CD4-positive, alpha-beta T cell (primary cell): ENCODE measurements at regions not wholly inside any gene's neighbourhood (a gene's known extent, or its start where the extent isn't known, plus 50 kb on each side); places are given as distances from the start of the nearest gene placed in this dataset.

Experiments used
- ATAC-seq: fragments of 200-7000 bp; cut with Tn5 transposase; one replicate; pipeline ENCODE4 v1.10.0; 2022; ENCODE audit warnings: mild to moderate bottlenecking; ENCODE audit not compliant: poor library complexity
- CTCF ChIA-PET: fragments of 350-600 bp; sonication (Branson Sonifier 250); formaldehyde crosslinking; loops from one replicate; lab custom pipeline; 2021; ENCODE audit warnings: antibody characterized with exemption, inconsistent platforms; lab: Charles Lee
- POLR2A ChIA-PET: fragments of 350-600 bp; sonication (Branson Sonifier 250); formaldehyde crosslinking; loops from one replicate; lab custom pipeline; 2021; ENCODE audit warnings: antibody characterized with exemption, inconsistent platforms; lab: Charles Lee
- DNase-seq, 14 experiments: peaks; one replicate each; pipeline ENCODE4 v3.0.0-alpha.2; 2013 to 2020; ENCODE audit warnings: mixed read lengths in 2 of 14
- H3K27ac ChIP-seq, 2 donors: one replicate each; pipeline versions ENCODE4 v1.5.1 to v1.7.0; 2013; ENCODE audit warnings: low read length in 2 of 2, low read depth in 1 of 2, mild to moderate bottlenecking in 1 of 2
- H3K27me3 ChIP-seq, 2 experiments: 1 replicate in 1 of 2; 2 replicates in 1 of 2; pipeline versions ENCODE4 v1.6.1 to v1.7.0; 2013; ENCODE audit warnings: low read length in 2 of 2, control low read depth in 1 of 2, mild to moderate bottlenecking in 1 of 2, moderate library complexity in 1 of 2; ENCODE audit not compliant: insufficient read depth in 2 of 2, control insufficient read depth in 1 of 2
- H3K36me3 ChIP-seq: one replicate; pipeline ENCODE4 v1.6.1; 2013; ENCODE audit warnings: low read length, control low read depth; ENCODE audit not compliant: insufficient read depth
- H3K4me1 ChIP-seq: one replicate; pipeline ENCODE4 v1.6.1; 2013; ENCODE audit warnings: low read length, control low read depth; ENCODE audit not compliant: insufficient read depth
- H3K4me3 ChIP-seq: one replicate; pipeline ENCODE4 v1.5.1; 2013; ENCODE audit warnings: mild to moderate bottlenecking, low read length, moderate library complexity
- H3K9me3 ChIP-seq, 2 experiments: 1 replicate in 1 of 2; 2 replicates in 1 of 2; pipeline versions ENCODE4 v1.6.1 to v1.7.0; 2013; ENCODE audit warnings: low read length in 2 of 2, mild to moderate bottlenecking in 2 of 2, control low read depth in 1 of 2, moderate library complexity in 1 of 2; ENCODE audit not compliant: control insufficient read depth in 1 of 2, insufficient read depth in 1 of 2
- H3K27ac Mint-ChIP-seq: one replicate; pipeline ENCODE4 v1.8.0; 2020; ENCODE audit warnings: mixed read lengths
- H3K27me3 Mint-ChIP-seq: one replicate; pipeline ENCODE4 v1.8.0; 2021; ENCODE audit warnings: mixed read lengths
- H3K36me3 Mint-ChIP-seq: one replicate; pipeline ENCODE4 v1.8.0; 2021; ENCODE audit warnings: low read depth, mixed read lengths
- H3K4me1 Mint-ChIP-seq: one replicate; pipeline ENCODE4 v1.8.0; 2021; ENCODE audit warnings: low read depth, mixed read lengths
- H3K4me3 Mint-ChIP-seq: one replicate; pipeline ENCODE4 v1.8.0; 2020; ENCODE audit warnings: mild to moderate bottlenecking, mixed read lengths
- H3K9me3 Mint-ChIP-seq: one replicate; pipeline ENCODE4 v1.8.0; 2020; ENCODE audit warnings: mixed read lengths
- CTCF ChIP-seq: fragments of 200-600 bp; IDR thresholded peaks from one replicate; pipeline ENCODE4 v1.8.0; 2022; ENCODE audit warnings: antibody characterized with exemption, mild to moderate bottlenecking
- intact Hi-C, 2 experiments: fragments of 100-400 bp; cut with DNase I in 1 of 2; cut with micrococcal nuclease in 1 of 2; formaldehyde crosslinking; loops; one replicate each; pipeline versions ENCODE4 v1.15.1 to v1.9.0; 2023 to 2025; cut with DNase I, micrococcal nuclease

DNA sequence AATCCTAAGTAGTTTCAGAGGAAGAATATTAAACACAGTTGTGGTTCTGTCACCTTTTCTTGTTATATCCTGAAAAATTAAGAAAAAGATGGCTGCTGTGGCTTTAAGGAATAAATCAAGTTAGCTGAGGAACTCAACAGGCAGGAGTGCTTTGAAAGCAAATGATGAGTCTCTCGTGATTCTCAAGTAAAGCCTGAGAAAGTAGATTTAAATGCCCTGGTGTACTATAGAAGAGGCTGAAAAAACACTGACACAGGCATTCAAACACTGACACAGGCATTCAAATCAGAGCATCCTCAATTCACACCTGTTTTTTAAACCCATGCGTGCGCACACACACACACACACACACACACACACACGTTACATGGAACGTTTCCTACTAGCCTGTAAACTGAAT, 218.6 kb downstream of the OGFRL1 start:
- no peaks in the 10 kb centered on the region for H3K9me3 ChIP-seq

DNA sequence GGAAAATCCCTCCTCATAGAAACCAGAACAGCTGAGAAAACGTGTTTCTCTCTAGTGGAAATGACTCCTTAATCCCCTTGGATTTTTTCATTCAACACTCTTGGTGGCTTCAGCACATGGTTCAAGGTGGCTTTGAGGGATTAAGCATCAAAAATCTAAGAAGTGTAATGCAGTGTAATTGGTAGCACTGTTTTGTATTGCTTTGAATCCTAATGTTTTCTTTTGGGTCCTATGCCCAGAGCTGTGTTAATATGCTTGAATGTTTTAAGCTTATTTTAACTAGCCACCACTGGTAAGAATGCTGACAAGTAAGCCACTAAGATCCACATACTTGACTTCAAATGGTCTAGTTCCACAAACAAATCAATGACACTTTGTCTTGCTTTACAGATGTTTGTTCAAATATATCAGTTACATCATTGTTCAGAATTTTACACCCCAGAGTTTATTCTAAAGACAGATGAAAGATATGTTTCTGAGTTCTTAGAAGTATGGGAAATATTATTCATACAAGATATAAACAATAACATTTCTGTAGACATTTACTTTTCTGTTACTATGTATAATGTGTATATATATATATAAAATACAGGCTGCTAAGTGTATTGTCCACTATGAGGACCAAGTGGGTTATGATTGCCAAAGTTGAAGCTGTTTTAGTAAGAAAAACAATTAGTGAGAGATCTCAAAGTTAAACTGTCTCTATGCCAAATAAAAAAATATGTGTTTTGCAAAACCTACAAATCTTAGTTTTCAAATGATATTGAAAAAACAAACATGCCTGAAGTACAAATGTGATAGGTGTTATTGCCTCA, 220.8 kb downstream of the OGFRL1 start:
- intact Hi-C loops, result no loop called here
- POLR2A ChIA-PET, result no interaction called here
- no peak overlapping the region for H3K27ac Mint-ChIP-seq

More for the DNA sequence above, 218.6 kb downstream of the OGFRL1 start:
- no peaks in the 10 kb centered on the region for H3K27me3 Mint-ChIP-seq
- DNase-seq (no peak), ATAC-seq (no peak)
- H3K27ac ChIP-seq, result no peak overlapping the region
- no peaks in the 10 kb centered on the region for H3K4me1 Mint-ChIP-seq
- no peaks in the 10 kb centered on the region for H3K36me3 Mint-ChIP-seq
- H3K4me3 ChIP-seq, result no peak overlapping the region
- intact Hi-C loops, result no loop called here
- no peak overlapping the region for H3K27ac Mint-ChIP-seq
- TF ChIP-seq CTCF, result no peak
- no peaks in the 10 kb centered on the region for H3K36me3 ChIP-seq
- H3K4me1 ChIP-seq, result no peaks in the 10 kb centered on the region
- CTCF ChIA-PET, result no interaction called here
- H3K4me3 Mint-ChIP-seq, result no peak overlapping the region
- no peaks in the 10 kb centered on the region for H3K9me3 Mint-ChIP-seq
- no peaks in the 10 kb centered on the region for H3K27me3 ChIP-seq
- POLR2A ChIA-PET, result no interaction called here

DNA sequence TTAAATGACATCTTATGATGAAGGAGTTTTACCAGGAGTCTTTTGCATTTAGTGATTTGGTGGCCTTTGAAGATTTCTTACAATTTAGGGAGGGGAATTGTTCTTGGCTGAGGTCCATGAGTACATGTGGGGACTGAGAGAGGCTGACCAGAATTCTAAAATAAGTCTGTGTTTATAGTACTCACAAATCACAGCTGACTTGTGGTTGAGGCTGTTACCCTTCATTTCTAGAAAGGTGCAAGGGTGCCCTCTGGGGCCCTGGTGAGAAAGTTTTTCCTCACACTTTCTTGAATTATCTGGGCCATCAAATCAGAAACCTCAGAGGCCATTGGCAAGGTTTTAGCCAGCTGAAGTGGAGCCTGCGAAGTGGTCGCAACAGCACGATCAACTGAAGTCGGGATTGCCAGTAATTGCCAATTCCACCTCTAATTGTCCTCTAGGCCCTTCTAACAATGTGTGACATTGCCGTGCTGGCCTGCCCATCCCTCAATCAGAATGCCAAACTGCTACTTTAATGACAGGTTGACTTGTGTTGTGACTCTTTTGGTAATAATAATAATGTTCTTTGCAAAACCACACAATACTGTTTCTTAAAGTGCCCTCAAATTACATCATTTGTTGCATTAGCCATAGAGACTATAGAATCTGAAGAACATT, 221.6 kb downstream of the OGFRL1 start:
- no peaks in the 10 kb centered on the region for H3K9me3 Mint-ChIP-seq
- no peaks in the 10 kb centered on the region for H3K36me3 ChIP-seq
- CTCF ChIA-PET, result no interaction called here
- no peaks in the 10 kb centered on the region for H3K4me1 Mint-ChIP-seq
- POLR2A ChIA-PET, result no interaction called here
- no peak overlapping the region for H3K4me3 Mint-ChIP-seq
- no peak for DNase-seq
- H3K9me3 ChIP-seq, result no peaks in the 10 kb centered on the region
- no peaks in the 10 kb centered on the region for H3K36me3 Mint-ChIP-seq
- no peaks in the 10 kb centered on the region for H3K27me3 ChIP-seq
- H3K4me3 ChIP-seq, result no peak overlapping the region
- H3K27ac Mint-ChIP-seq, result no peak overlapping the region
- no peaks in the 10 kb centered on the region for H3K27me3 Mint-ChIP-seq
- intact Hi-C loops, result no loop called here
- TF ChIP-seq CTCF, result no peak
- no peak overlapping the region for H3K27ac ChIP-seq
- no peaks in the 10 kb centered on the region for H3K4me1 ChIP-seq
- no peak for ATAC-seq

More for the DNA sequence above, 220.8 kb downstream of the OGFRL1 start:
- DNase-seq (no peak), ATAC-seq (no peak)
- Histone ChIP-seq H3K4me3 (no peak overlapping the region), H3K4me1 (no peaks in the 10 kb centered on the region), H3K27ac (no peak overlapping the region), H3K27me3 (no peaks in the 10 kb centered on the region), H3K36me3 (no peaks in the 10 kb centered on the region), H3K9me3 (no peaks in the 10 kb centered on the region)
- Mint-ChIP-seq H3K27me3 (no peaks in the 10 kb centered on the region), H3K36me3 (no peaks in the 10 kb centered on the region), H3K9me3 (no peaks in the 10 kb centered on the region), H3K4me3 (no peak overlapping the region), H3K4me1 (no peaks in the 10 kb centered on the region)
- TF ChIP-seq CTCF, result no peak
- CTCF ChIA-PET, result no interaction called here
